Natural killer cell treated with Interleukin-12 subunit alpha and Interleukin-12 subunit beta and Interleukin-15 and Interleukin-18, amount 100 ng/mL, for 72 hours (primary cell): ENCODE measurements at regions not wholly inside any gene's neighbourhood (a gene's known extent, or its start where the extent isn't known, plus 50 kb on each side); places are given as distances from the start of the nearest gene placed in this dataset.
"Not testable (repeated sequence)": the region's sequence is repeated elsewhere in the genome, so short reads cannot be mapped to it uniquely, and the experiment has no call there.

Experiments used
- ATAC-seq, 2 donors: fragments of 150-1000 bp; cut with Tn5 transposase in 1 of 2; sonication (Bioruptor Pico), chemical (Tn5 transposase) in 1 of 2; 2 replicates each; pipeline ENCODE4 v1.10.0; 2021
- DNase-seq: peaks from one replicate; pipeline ENCODE4 v3.0.0; 2022; ENCODE audit warnings: low spot score
- H3K27ac Mint-ChIP-seq, 2 donors: 1 replicate in 1 of 2; 2 replicates in 1 of 2; pipeline ENCODE4 v1.8.0; 2022; ENCODE audit warnings: mixed read lengths in 2 of 2, mild to moderate bottlenecking in 1 of 2, moderate library complexity in 1 of 2
- H3K27me3 Mint-ChIP-seq, 2 donors: 1 replicate in 1 of 2; 2 replicates in 1 of 2; pipeline ENCODE4 v1.8.0; 2022; ENCODE audit warnings: mixed read lengths in 2 of 2
- H3K36me3 Mint-ChIP-seq: one replicate; pipeline ENCODE4 v1.8.0; 2022; ENCODE audit warnings: mixed read lengths
- H3K4me1 Mint-ChIP-seq, 2 donors: 1 replicate in 1 of 2; 2 replicates in 1 of 2; pipeline ENCODE4 v1.8.0; 2022; ENCODE audit warnings: low read depth in 2 of 2, mixed read lengths in 2 of 2, mild to moderate bottlenecking in 1 of 2
- H3K4me3 Mint-ChIP-seq: one replicate; pipeline ENCODE4 v1.8.0; 2022; ENCODE audit warnings: mixed read lengths
- H3K9me3 Mint-ChIP-seq: 2 replicates; pipeline ENCODE4 v1.8.0; 2022; ENCODE audit warnings: mixed read lengths

GRCh38 chr21:21929789-21930188, 931.6 kb downstream of the NCAM2 start:
- DNase-seq: no peak
- H3K4me3 Mint-ChIP-seq: no peak overlapping the region
- H3K36me3 Mint-ChIP-seq: peaks cover 4% of the 10 kb centered on the region

GRCh38 chr21:21952566-21952965, 954.4 kb downstream of the NCAM2 start:
- DNase-seq (no peak), ATAC-seq (no peak)
- Mint-ChIP-seq H3K27ac (no peak overlapping the region), H3K4me3 (no peak overlapping the region), H3K27me3 (no peaks in the 10 kb centered on the region), H3K4me1 (no peaks in the 10 kb centered on the region), H3K36me3 (peaks cover 16% of the 10 kb centered on the region), H3K9me3 (peaks cover 19% of the 10 kb centered on the region)

More at GRCh38 chr21:21929789-21930188, 931.6 kb downstream of the NCAM2 start:
- no peaks in the 10 kb centered on the region for H3K27me3 Mint-ChIP-seq
- no peak for ATAC-seq
- no peaks in the 10 kb centered on the region for H3K4me1 Mint-ChIP-seq
- H3K9me3 Mint-ChIP-seq: peaks cover 7% of the 10 kb centered on the region
- H3K27ac Mint-ChIP-seq: no peak overlapping the region

- no peak overlapping the region for H3K27ac Mint-ChIP-seq
- H3K9me3 Mint-ChIP-seq: peaks cover 17% of the 10 kb centered on the region
- no peak for DNase-seq
- no peak for ATAC-seq
- no peaks in the 10 kb centered on the region for H3K4me1 Mint-ChIP-seq
- H3K36me3 Mint-ChIP-seq: peaks cover 8% of the 10 kb centered on the region
- no peaks in the 10 kb centered on the region for H3K27me3 Mint-ChIP-seq
- no peak overlapping the region for H3K4me3 Mint-ChIP-seq
Observed at GRCh38 chr21:21955204-21955603, 957.0 kb downstream of the NCAM2 start.

GRCh38 chr21:21957490-21957889, 959.3 kb downstream of the NCAM2 start:
- DNase-seq: no peak
- ATAC-seq: no peak
- Mint-ChIP-seq H3K4me3 (no peak overlapping the region), H3K27ac (no peak overlapping the region), H3K36me3 (no peaks in the 10 kb centered on the region), H3K9me3 (peaks cover 16% of the 10 kb centered on the region), H3K27me3 (no peaks in the 10 kb centered on the region), H3K4me1 (no peaks in the 10 kb centered on the region)

GRCh38 chr21:21963911-21964310, 965.7 kb downstream of the NCAM2 start:
- peaks cover 9% of the 10 kb centered on the region for H3K36me3 Mint-ChIP-seq
- no peaks in the 10 kb centered on the region for H3K4me1 Mint-ChIP-seq
- no peaks in the 10 kb centered on the region for H3K27me3 Mint-ChIP-seq
- no peak overlapping the region for H3K27ac Mint-ChIP-seq
- DNase-seq (no peak), ATAC-seq (no peak)
- H3K4me3 Mint-ChIP-seq: no peak overlapping the region
- peaks cover 23% of the 10 kb centered on the region for H3K9me3 Mint-ChIP-seq

- no peak overlapping the region for H3K27ac Mint-ChIP-seq
- ATAC-seq: no peak
- H3K36me3 Mint-ChIP-seq: peaks cover 8% of the 10 kb centered on the region
- no peaks in the 10 kb centered on the region for H3K27me3 Mint-ChIP-seq
- no peak overlapping the region for H3K4me3 Mint-ChIP-seq
- DNase-seq: no peak
- H3K4me1 Mint-ChIP-seq: no peaks in the 10 kb centered on the region
- H3K9me3 Mint-ChIP-seq: peaks cover 26% of the 10 kb centered on the region
Observed at GRCh38 chr21:21968810-21969209, 970.6 kb downstream of the NCAM2 start.

- H3K4me1 Mint-ChIP-seq: no peaks in the 10 kb centered on the region
- H3K27me3 Mint-ChIP-seq: no peaks in the 10 kb centered on the region
- H3K4me3 Mint-ChIP-seq: no peak overlapping the region
- ATAC-seq (no peak), DNase-seq (no peak)
- no peak overlapping the region for H3K27ac Mint-ChIP-seq
- H3K36me3 Mint-ChIP-seq: peaks cover 8% of the 10 kb centered on the region
- peaks cover 26% of the 10 kb centered on the region for H3K9me3 Mint-ChIP-seq
Observed at GRCh38 chr21:21969211-21969610, 971.0 kb downstream of the NCAM2 start.

- Mint-ChIP-seq H3K4me1 (no peaks in the 10 kb centered on the region), H3K27ac (no peak overlapping the region), H3K36me3 (peaks cover 8% of the 10 kb centered on the region), H3K27me3 (no peaks in the 10 kb centered on the region), H3K9me3 (peaks cover 26% of the 10 kb centered on the region), H3K4me3 (no peak overlapping the region)
- no peak for DNase-seq
- ATAC-seq: no peak
Observed at GRCh38 chr21:21971384-21971783, 973.2 kb downstream of the NCAM2 start.

- Mint-ChIP-seq H3K9me3 (peaks cover 18% of the 10 kb centered on the region), H3K4me3 (no peak overlapping the region), H3K36me3 (peaks cover 4% of the 10 kb centered on the region), H3K4me1 (no peaks in the 10 kb centered on the region), H3K27me3 (no peaks in the 10 kb centered on the region), H3K27ac (no peak overlapping the region)
- DNase-seq (no peak), ATAC-seq (no peak)
Observed at GRCh38 chr21:21973806-21974205, 975.6 kb downstream of the NCAM2 start.

- no peak overlapping the region for H3K27ac Mint-ChIP-seq
- no peak for ATAC-seq
- no peaks in the 10 kb centered on the region for H3K27me3 Mint-ChIP-seq
- peaks cover 18% of the 10 kb centered on the region for H3K36me3 Mint-ChIP-seq
- DNase-seq: no peak
- H3K4me1 Mint-ChIP-seq: peaks cover 0 to 2% of the 10 kb centered on the region in 2 donors
- H3K4me3 Mint-ChIP-seq: no peak overlapping the region
- peaks cover 28% of the 10 kb centered on the region for H3K9me3 Mint-ChIP-seq
Observed at GRCh38 chr21:21996891-21997290, 998.7 kb downstream of the NCAM2 start.

GRCh38 chr21:21997390-21998333, 999.5 kb downstream of the NCAM2 start:
- Mint-ChIP-seq H3K4me1 (peaks cover 0 to 2% of the 10 kb centered on the region in 2 donors), H3K27me3 (no peaks in the 10 kb centered on the region), H3K36me3 (peaks cover 18% of the 10 kb centered on the region), H3K9me3 (peaks cover 28% of the 10 kb centered on the region), H3K27ac (no peak overlapping the region), H3K4me3 (no peak overlapping the region)
- ATAC-seq (no peak), DNase-seq (no peak)

- DNase-seq: no peak
- Mint-ChIP-seq H3K36me3 (peaks cover 9% of the 10 kb centered on the region), H3K27ac (no peak overlapping the region), H3K4me3 (no peak overlapping the region), H3K9me3 (peaks cover 13% of the 10 kb centered on the region), H3K4me1 (no peaks in the 10 kb centered on the region), H3K27me3 (no peaks in the 10 kb centered on the region)
- ATAC-seq: no peak
Observed at GRCh38 chr21:22019766-22020165, 1021.6 kb downstream of the NCAM2 start.

GRCh38 chr21:22020221-22020620, 1022.0 kb downstream of the NCAM2 start:
- H3K27me3 Mint-ChIP-seq: no peaks in the 10 kb centered on the region
- DNase-seq (no peak), ATAC-seq (no peak)
- peaks cover 13% of the 10 kb centered on the region for H3K9me3 Mint-ChIP-seq
- H3K27ac Mint-ChIP-seq: no peak overlapping the region
- no peak overlapping the region for H3K4me3 Mint-ChIP-seq
- no peaks in the 10 kb centered on the region for H3K4me1 Mint-ChIP-seq
- H3K36me3 Mint-ChIP-seq: peaks cover 9% of the 10 kb centered on the region

GRCh38 chr21:22023896-22024295, 1025.7 kb downstream of the NCAM2 start:
- not testable (repeated sequence) for H3K27me3 Mint-ChIP-seq, H3K9me3 Mint-ChIP-seq, H3K4me1 Mint-ChIP-seq, DNase-seq, ATAC-seq, H3K27ac Mint-ChIP-seq, H3K36me3 Mint-ChIP-seq, H3K4me3 Mint-ChIP-seq
